ENCODE measurements at regions not wholly inside any gene's neighbourhood (a gene's known extent, or its start where the extent isn't known, plus 50 kb on each side); places are given as distances from the start of the nearest gene placed in this dataset.
A peak's percentile ranks its signal among the peaks of the same experiment; 100 is the strongest.

GRCh38 chr2:189367343-189367742, 73.9 kb upstream of the WDR75 start:
- DNase-seq (ENCODE audit: low spot score): no peak

GRCh38 chr2:189369566-189369965, 71.7 kb upstream of the WDR75 start:
- no peak for DNase-seq (ENCODE audit: low spot score)

GRCh38 chr2:189370719-189371118, 70.6 kb upstream of the WDR75 start:
- DNase-seq (ENCODE audit: low spot score): no peak

GRCh38 chr2:189372688-189373257, 68.5 kb upstream of the WDR75 start:
- peak; percentile 87 for DNase-seq (ENCODE audit: low spot score)

- DNase-seq (ENCODE audit: low spot score): no peak
Observed at GRCh38 chr2:189374481-189374880, 66.8 kb upstream of the WDR75 start.

GRCh38 chr2:189375842-189376241, 65.4 kb upstream of the WDR75 start:
- DNase-seq (ENCODE audit: low spot score): peak; percentile 10

GRCh38 chr2:189379287-189379630, 62.0 kb upstream of the WDR75 start:
- DNase-seq (ENCODE audit: low spot score): peak; percentile 70

GRCh38 chr2:189379731-189380261, 61.5 kb upstream of the WDR75 start:
- DNase-seq (ENCODE audit: low spot score): peak; percentile 19

- DNase-seq (ENCODE audit: low spot score): no peak
Observed at GRCh38 chr2:189382668-189383067, 58.6 kb upstream of the WDR75 start.

GRCh38 chr2:189386741-189387140, 54.5 kb upstream of the WDR75 start:
- DNase-seq (ENCODE audit: low spot score): no peak

- no peak for DNase-seq (ENCODE audit: low spot score)
Observed at GRCh38 chr2:189391201-189391600, 50.1 kb upstream of the WDR75 start.

Measured in umbilical cord (tissue), 1 donor.